Mucosa of stomach (tissue), 1 donor: ENCODE measurements at regions not wholly inside any gene's neighbourhood (a gene's known extent, or its start where the extent isn't known, plus 50 kb on each side); places are given as distances from the start of the nearest gene placed in this dataset.

Source experiments
- H3K27me3 ChIP-seq: one replicate; pipeline ENCODE4 v1.7.0; 2013; ENCODE audit warnings: mild to moderate bottlenecking, low read length; ENCODE audit not compliant: control insufficient read depth, insufficient read depth
- H3K36me3 ChIP-seq: one replicate; pipeline ENCODE4 v1.7.0; 2013; ENCODE audit warnings: low read length; ENCODE audit not compliant: control insufficient read depth, insufficient read depth
- H3K4me1 ChIP-seq: one replicate; pipeline ENCODE4 v1.7.0; 2013; ENCODE audit warnings: mild to moderate bottlenecking, low read length; ENCODE audit not compliant: control insufficient read depth, insufficient read depth
- H3K4me3 ChIP-seq: one replicate; pipeline ENCODE4 v1.7.0; 2013; ENCODE audit warnings: low read length
- H3K9ac ChIP-seq: one replicate; pipeline ENCODE4 v1.7.0; 2013; ENCODE audit warnings: mild to moderate bottlenecking, low read length, moderate library complexity
- H3K9me3 ChIP-seq: one replicate; pipeline ENCODE4 v1.7.0; 2013; ENCODE audit warnings: mild to moderate bottlenecking, low read length, moderate library complexity; ENCODE audit not compliant: control insufficient read depth
- donor health status: Pancreatic carcinoma.

DNA sequence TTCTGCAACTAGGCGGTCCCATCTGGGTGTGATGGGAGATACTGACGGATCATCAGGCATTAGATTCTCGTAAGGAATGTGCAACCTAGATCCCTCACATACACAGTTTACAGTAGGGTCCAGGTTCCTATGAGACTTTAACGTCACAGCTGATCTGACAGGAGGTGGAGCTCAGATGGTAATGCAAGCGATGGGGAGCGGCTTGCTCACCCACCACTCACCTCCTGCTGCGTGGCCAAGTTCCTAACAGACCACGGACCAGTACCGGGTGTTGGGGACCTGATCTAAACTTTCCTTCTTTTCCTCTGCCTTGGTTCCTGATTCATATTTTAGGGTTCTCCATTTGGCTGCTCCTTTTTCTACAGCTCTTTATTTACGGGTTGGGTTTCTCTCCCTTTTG is 479.8 kb downstream of the BCAT1 start:
- Histone ChIP-seq H3K9ac (no peak overlapping the region), H3K27me3 (no peaks in the 10 kb centered on the region), H3K9me3 (no peaks in the 10 kb centered on the region), H3K4me3 (no peak overlapping the region), H3K36me3 (no peaks in the 10 kb centered on the region), H3K4me1 (no peaks in the 10 kb centered on the region)

DNA sequence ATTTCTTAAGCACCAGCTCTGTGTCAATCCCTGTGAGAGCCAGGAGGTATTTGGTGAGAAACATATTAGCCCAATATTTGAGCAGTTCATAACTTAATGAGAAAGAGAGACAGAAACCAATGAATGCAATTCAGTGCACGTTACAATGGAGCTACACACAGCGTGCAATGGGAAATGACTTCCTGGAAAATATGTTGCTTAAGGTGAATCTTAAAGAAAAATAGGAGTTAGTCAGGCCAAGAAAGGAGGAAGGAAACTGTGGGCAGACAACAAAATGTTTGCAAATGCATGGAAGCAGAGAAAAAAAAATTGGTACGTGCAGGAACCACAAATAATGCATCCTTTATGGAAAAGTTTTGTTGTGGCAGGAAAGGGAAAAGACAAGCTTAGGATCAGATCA is 481.7 kb downstream of the BCAT1 start:
- no peaks in the 10 kb centered on the region for H3K36me3 ChIP-seq
- no peaks in the 10 kb centered on the region for H3K27me3 ChIP-seq
- H3K9ac ChIP-seq: no peak overlapping the region
- H3K4me3 ChIP-seq: no peak overlapping the region
- no peaks in the 10 kb centered on the region for H3K4me1 ChIP-seq
- H3K9me3 ChIP-seq: no peaks in the 10 kb centered on the region

DNA sequence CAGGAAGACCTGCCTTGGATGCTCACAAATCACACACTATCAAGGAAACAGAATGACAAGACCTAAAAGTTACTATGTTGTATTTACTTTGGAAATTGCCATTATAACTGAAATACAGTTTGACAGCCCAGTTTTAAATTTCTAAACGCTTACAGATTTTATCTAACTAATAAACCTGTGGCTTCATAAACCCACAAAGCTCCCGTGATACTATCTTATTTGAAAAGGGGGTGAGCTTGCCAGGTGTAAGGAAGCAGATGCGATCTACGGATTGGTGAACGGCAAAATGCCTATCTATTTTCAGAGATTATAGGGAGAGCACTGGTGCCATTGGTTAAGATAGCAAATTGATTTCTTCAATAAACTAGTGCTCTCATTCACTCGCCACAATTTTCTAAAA is 485.5 kb downstream of the BCAT1 start:
- Histone ChIP-seq H3K9me3 (no peaks in the 10 kb centered on the region), H3K9ac (no peak overlapping the region), H3K4me1 (no peaks in the 10 kb centered on the region)

DNA sequence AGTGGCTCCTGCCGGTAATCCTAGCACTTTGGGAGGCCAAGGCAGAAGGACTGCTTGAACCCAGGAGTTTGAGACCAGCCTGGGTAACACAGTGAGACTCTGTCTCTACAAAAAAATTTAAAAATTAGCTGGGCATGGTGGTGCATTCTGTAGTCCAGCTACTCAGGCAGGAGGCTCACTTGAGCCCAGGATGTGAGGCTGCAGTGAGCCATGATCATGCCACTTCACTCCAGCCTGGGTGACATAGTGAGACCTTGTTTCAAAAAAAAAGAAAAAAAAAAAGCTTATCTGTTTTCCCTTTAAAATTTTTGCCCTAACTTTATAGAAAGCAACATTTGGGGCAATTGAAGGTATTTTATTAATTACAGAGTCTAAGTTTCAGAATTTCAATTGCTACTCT is 486.0 kb downstream of the BCAT1 start:
- H3K4me3 ChIP-seq: no peak overlapping the region
- no peaks in the 10 kb centered on the region for H3K9me3 ChIP-seq
- H3K27me3 ChIP-seq: no peaks in the 10 kb centered on the region
- no peaks in the 10 kb centered on the region for H3K4me1 ChIP-seq
- no peak overlapping the region for H3K9ac ChIP-seq
- H3K36me3 ChIP-seq: no peaks in the 10 kb centered on the region

More for the DNA sequence above, 485.5 kb downstream of the BCAT1 start:
- Histone ChIP-seq H3K36me3 (no peaks in the 10 kb centered on the region), H3K27me3 (no peaks in the 10 kb centered on the region), H3K4me3 (no peak overlapping the region)

DNA sequence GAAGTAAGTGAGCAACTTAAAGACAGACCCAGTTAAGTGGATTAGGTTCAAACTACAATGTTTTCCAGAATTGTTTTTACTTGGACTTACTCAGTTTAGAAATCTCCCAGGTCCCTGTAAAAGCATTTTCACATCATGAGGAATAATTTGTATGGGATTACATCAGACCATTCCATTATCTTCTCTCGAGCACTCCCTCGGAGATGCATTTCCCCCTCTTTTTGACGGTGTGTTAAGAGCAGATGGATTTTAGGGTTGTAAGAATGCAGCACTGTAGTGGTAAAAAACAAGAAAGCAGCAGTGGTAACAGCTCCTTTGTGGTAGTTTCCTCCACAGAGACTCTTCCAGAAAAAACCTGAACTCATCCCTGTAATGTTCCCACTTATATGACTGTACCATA is 488.4 kb downstream of the BCAT1 start:
- Histone ChIP-seq H3K9me3 (no peaks in the 10 kb centered on the region), H3K4me1 (no peaks in the 10 kb centered on the region), H3K4me3 (no peak overlapping the region), H3K27me3 (no peaks in the 10 kb centered on the region), H3K36me3 (no peaks in the 10 kb centered on the region), H3K9ac (no peak overlapping the region)

DNA sequence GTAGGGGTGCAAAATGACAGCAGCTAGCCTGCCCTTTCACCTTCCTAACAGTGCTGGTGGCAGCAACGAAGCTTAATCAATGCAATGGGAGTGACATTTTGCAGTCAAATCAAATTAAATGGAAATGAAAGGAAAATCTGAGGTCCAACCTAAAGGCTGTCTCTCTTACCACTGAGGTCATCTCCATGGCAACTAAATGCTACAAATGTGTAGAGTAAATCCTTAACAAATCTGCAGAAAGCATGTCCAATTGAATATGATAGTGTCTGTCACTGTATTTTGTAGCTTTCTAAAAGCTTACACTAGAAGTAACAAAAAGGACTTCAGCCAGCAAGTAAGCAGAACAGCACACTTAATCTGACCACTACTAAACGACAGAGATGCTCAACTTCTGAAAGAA is 488.8 kb downstream of the BCAT1 start:
- H3K4me1 ChIP-seq: no peaks in the 10 kb centered on the region
- H3K9me3 ChIP-seq: no peaks in the 10 kb centered on the region
- H3K36me3 ChIP-seq: no peaks in the 10 kb centered on the region
- H3K9ac ChIP-seq: no peak overlapping the region
- no peak overlapping the region for H3K4me3 ChIP-seq
- H3K27me3 ChIP-seq: no peaks in the 10 kb centered on the region

DNA sequence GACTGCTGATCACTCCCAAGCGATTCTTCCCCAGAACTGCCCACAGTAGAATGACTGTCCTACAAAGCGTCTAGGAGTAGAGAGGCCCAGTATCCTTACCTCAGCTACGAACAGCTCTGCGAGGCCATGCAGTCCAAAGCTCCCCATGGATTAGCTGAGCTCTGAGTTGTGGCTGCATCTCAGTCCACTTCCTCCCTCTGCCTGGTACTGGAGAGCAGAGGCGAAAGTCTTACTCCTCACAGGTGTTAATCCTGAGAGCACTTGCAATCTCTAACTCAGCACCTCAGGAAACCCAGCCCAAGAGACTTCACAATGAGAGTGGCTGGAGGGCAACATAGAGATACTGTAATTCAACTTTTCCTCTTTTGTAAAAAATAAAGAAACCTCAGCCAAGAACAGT is 493.1 kb downstream of the BCAT1 start:
- no peaks in the 10 kb centered on the region for H3K27me3 ChIP-seq
- H3K9me3 ChIP-seq: no peaks in the 10 kb centered on the region
- H3K4me1 ChIP-seq: no peaks in the 10 kb centered on the region
- no peak overlapping the region for H3K4me3 ChIP-seq
- H3K36me3 ChIP-seq: no peaks in the 10 kb centered on the region
- H3K9ac ChIP-seq: no peak overlapping the region

DNA sequence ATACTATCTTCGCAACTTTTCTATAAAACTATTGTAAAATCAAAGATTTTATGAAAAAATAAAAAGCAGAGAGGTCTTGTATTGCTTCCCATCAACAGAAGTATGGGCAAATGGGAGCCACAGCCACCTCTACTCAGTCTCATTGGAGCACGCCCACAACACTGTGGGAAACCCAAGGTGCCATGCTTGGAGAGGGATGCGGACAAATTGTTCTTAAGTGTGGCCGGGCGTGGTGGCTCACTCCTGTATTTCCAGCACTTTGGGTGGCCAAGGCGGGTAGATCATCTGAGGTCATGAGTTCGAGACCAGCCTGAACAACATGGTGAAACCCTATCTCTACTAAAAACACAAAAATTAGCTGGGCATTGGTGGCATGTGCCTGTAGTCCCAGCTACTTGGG is 498.2 kb upstream of the SOX5 start:
- no peak overlapping the region for H3K4me3 ChIP-seq
- no peaks in the 10 kb centered on the region for H3K4me1 ChIP-seq
- no peaks in the 10 kb centered on the region for H3K36me3 ChIP-seq
- H3K9ac ChIP-seq: no peak overlapping the region
- no peaks in the 10 kb centered on the region for H3K27me3 ChIP-seq
- no peaks in the 10 kb centered on the region for H3K9me3 ChIP-seq

DNA sequence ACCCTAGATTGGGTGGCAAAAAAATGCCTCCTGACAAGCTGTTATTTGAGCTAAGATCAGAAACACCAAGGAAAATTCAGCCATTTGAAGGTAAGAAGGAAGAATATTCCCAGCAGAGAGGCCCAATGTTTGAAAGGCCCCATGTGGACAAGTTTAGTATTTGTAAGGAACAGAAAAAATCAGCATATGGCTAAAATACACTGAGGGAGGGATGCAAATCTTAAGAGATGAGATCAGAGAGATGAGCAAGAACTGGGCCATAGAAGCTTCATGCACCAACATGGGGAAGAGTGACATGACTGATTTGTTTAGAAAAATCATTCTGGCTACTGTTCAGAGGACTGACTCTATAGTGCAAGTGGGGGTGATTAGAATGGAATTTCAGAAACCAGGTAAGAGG is 496.8 kb upstream of the SOX5 start:
- no peak overlapping the region for H3K9ac ChIP-seq
- no peaks in the 10 kb centered on the region for H3K36me3 ChIP-seq
- H3K9me3 ChIP-seq: no peaks in the 10 kb centered on the region
- H3K27me3 ChIP-seq: no peaks in the 10 kb centered on the region
- no peak overlapping the region for H3K4me3 ChIP-seq
- no peaks in the 10 kb centered on the region for H3K4me1 ChIP-seq

DNA sequence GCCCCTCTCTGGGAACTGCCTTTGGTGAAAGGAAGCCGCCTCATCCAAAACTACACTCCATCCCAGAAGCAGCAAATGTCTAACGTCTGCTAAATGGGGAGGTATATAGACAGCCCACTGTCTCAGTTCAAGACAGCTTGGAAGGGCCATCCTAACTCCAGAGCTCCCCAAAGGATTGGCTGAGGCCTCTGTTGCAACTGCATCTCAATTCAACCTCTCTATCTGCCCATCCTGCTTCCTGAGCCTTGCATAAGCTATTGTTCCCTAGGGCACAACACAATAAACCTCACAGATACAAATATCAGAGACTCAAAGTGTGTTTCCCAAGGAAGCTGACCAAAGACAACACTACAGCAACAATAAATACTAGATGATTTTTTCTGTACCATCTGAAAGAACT is 495.2 kb upstream of the SOX5 start:
- H3K4me3 ChIP-seq: no peak overlapping the region
- no peaks in the 10 kb centered on the region for H3K27me3 ChIP-seq
- H3K36me3 ChIP-seq: no peaks in the 10 kb centered on the region
- H3K9me3 ChIP-seq: no peaks in the 10 kb centered on the region
- H3K9ac ChIP-seq: no peak overlapping the region
- no peaks in the 10 kb centered on the region for H3K4me1 ChIP-seq

DNA sequence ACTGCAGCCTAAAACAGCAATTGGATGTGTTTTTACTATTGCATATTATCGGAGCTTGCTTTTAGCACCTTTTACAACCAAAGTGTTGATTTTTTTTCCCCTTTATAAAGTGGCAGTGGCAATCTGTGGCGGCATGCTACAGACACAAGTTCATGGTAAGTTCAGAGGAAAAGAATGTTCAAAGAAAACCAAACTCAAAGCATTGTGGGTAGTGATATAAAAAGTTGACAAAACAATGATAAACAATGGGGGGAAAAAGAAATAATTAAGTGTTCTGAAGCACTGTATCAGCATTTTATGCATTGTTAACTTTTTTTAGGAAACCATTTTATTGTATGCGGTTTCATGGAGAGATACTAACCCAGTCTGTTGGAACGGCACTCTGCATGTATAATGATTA is 492.0 kb upstream of the SOX5 start:
- Histone ChIP-seq H3K9me3 (no peaks in the 10 kb centered on the region), H3K27me3 (no peaks in the 10 kb centered on the region), H3K9ac (no peak overlapping the region), H3K4me3 (no peak overlapping the region), H3K36me3 (no peaks in the 10 kb centered on the region), H3K4me1 (no peaks in the 10 kb centered on the region)

DNA sequence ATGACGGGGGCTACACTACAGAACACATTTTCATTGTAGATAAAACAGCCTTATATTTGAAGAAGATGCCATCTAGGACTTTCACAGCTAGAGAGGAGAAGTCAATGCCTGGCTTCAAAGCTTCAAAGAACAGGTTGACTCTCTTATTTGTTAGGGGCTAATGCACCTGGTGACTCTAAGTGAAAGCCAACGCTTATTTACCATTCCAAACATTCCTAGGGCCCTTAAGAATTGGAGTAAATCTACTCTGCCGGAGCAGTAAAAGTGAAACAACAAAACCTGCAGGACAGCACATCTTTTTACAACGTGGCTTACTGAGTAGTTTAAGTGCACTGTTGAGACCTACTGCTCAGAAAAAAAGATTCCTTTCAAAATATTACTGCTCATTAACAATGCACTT is 487.2 kb upstream of the SOX5 start:
- Histone ChIP-seq H3K4me1 (no peaks in the 10 kb centered on the region), H3K4me3 (no peak overlapping the region), H3K36me3 (no peaks in the 10 kb centered on the region), H3K9ac (no peak overlapping the region), H3K27me3 (no peaks in the 10 kb centered on the region), H3K9me3 (no peaks in the 10 kb centered on the region)

DNA sequence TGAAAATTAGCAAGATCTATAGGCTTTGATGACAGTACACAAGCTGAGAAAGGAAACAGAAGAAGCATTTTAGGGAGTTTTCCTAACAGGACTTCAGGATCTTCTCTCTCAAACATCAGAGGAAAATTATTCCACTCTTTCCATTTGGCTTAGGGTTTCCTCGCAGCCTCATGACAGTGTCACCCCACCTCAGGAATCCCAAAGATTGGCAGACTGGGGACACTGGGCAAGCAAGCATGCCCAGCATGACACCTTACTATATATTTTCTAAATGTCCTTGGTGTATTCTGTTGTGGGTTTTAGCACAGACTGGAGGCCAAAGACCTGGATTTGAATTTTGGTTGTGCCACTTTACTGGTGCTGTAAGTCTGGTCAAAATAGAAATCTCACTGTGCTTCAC is 482.4 kb upstream of the SOX5 start:
- no peaks in the 10 kb centered on the region for H3K9me3 ChIP-seq
- no peak overlapping the region for H3K9ac ChIP-seq
- no peaks in the 10 kb centered on the region for H3K27me3 ChIP-seq
- H3K36me3 ChIP-seq: no peaks in the 10 kb centered on the region
- no peaks in the 10 kb centered on the region for H3K4me1 ChIP-seq
- no peak overlapping the region for H3K4me3 ChIP-seq
